ENCODE measurements at regions not wholly inside any gene's neighbourhood (a gene's known extent, or its start where the extent isn't known, plus 50 kb on each side); places are given as distances from the start of the nearest gene placed in this dataset.

GRCh38 chr14:53735916-53736315 is 220.7 kb downstream of the BMP4 start:
- DNase-seq, result no peak
- no peaks in the 10 kb centered on the region for H3K79me2 ChIP-seq (ENCODE audit: insufficient read depth, low read length)
- no peak overlapping the region for H2BK120ac ChIP-seq (ENCODE audit: low read depth, low read length, poor library complexity, severe bottlenecking)
- no peaks in the 10 kb centered on the region for H3K9me3 ChIP-seq (ENCODE audit: control insufficient read depth, low read depth, low read length)
- no peak overlapping the region for H2BK15ac ChIP-seq (ENCODE audit: low read depth, low read length)
- TF ChIP-seq, protein P1, sequence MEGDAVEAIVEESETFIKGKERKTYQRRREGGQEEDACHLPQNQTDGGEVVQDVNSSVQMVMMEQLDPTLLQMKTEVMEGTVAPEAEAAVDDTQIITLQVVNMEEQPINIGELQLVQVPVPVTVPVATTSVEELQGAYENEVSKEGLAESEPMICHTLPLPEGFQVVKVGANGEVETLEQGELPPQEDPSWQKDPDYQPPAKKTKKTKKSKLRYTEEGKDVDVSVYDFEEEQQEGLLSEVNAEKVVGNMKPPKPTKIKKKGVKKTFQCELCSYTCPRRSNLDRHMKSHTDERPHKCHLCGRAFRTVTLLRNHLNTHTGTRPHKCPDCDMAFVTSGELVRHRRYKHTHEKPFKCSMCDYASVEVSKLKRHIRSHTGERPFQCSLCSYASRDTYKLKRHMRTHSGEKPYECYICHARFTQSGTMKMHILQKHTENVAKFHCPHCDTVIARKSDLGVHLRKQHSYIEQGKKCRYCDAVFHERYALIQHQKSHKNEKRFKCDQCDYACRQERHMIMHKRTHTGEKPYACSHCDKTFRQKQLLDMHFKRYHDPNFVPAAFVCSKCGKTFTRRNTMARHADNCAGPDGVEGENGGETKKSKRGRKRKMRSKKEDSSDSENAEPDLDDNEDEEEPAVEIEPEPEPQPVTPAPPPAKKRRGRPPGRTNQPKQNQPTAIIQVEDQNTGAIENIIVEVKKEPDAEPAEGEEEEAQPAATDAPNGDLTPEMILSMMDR (conservative IDR thresholded peaks at IDR 0.05), result no peak
- H2BK20ac ChIP-seq (ENCODE audit: low read depth, low read length, poor library complexity, severe bottlenecking), result no peak overlapping the region
- H3K23ac ChIP-seq (ENCODE audit: insufficient read length, low read depth, low read length), result no peak overlapping the region
- no peak overlapping the region for H2BK5ac ChIP-seq (ENCODE audit: insufficient read length, low read length)
- WGBS (ENCODE audit: extremely low coverage, insufficient read length, low lambda C conversion rate), result no CpG with 5 or more reads among the region's 2 CpGs
- H2AK5ac ChIP-seq (ENCODE audit: insufficient read length, low read length), result no peak overlapping the region
- H3K14ac ChIP-seq (ENCODE audit: insufficient read depth, low read length), result no peak overlapping the region
- no peak overlapping the region for H4K91ac ChIP-seq (ENCODE audit: insufficient read length, low read depth, low read length)
- H3K36me3 Mint-ChIP-seq (ENCODE audit: insufficient read depth in 1 of 3, low read depth in 3 of 3), result peaks cover 0 to 3% (median 0%) of the 10 kb centered on the region in 3 experiments; a peak in 2 of 7 replicates
- H4K20me1 ChIP-seq (ENCODE audit: control insufficient read depth, insufficient read depth, insufficient read length), result no peaks in the 10 kb centered on the region
- no peak overlapping the region for H3K4me3 Mint-ChIP-seq
- no peak overlapping the region for H2BK12ac ChIP-seq (ENCODE audit: insufficient read length, low read depth, low read length)
- peaks cover 11 to 17% of the 10 kb centered on the region in 2 experiments for H3K4me1 Mint-ChIP-seq
- H3K27ac Mint-ChIP-seq, result no peak overlapping the region
- H3T11ph ChIP-seq (ENCODE audit: low read length), result no peak overlapping the region
- no peak overlapping the region for H3K27ac ChIP-seq (ENCODE audit: insufficient read length, low read depth, low read length)
- no peak overlapping the region for H3K4ac ChIP-seq (ENCODE audit: low read depth, low read length)
- H3K4me1 ChIP-seq (ENCODE audit: insufficient read depth, low read length), result no peaks in the 10 kb centered on the region
- no peak overlapping the region for H2AFZ ChIP-seq (ENCODE audit: low read length)
- no peak overlapping the region for H3K18ac ChIP-seq (ENCODE audit: insufficient read length, low read depth, low read length)
- H4K8ac ChIP-seq (replicated peaks; ENCODE audit: insufficient read length, low read depth, low read length), result no peak overlapping the region
- no peak overlapping the region for H3K4me2 ChIP-seq (ENCODE audit: insufficient read depth, insufficient read length, low read length)
- H3K23me2 ChIP-seq (ENCODE audit: insufficient read length, low read depth, low read length, poor library complexity, severe bottlenecking), result no peaks in the 10 kb centered on the region
- no peak overlapping the region for H3K9ac ChIP-seq (ENCODE audit: extremely low read depth, insufficient read length, low read length)
- H3K56ac ChIP-seq (ENCODE audit: insufficient read length, low read depth, low read length), result no peak overlapping the region
- no peaks in the 10 kb centered on the region for H3K27me3 ChIP-seq (ENCODE audit: insufficient read depth, low read length)
- no peaks in the 10 kb centered on the region for H3K27me3 Mint-ChIP-seq (ENCODE audit: low read depth)
- H3K9me3 Mint-ChIP-seq, result no peaks in the 10 kb centered on the region; a peak in 1 of 5 replicates
- H3K79me1 ChIP-seq (ENCODE audit: insufficient read depth, low read depth, low read length, poor library complexity, severe bottlenecking), result no peaks in the 10 kb centered on the region
- H4K5ac ChIP-seq (ENCODE audit: insufficient read length, low read depth, low read length), result no peak overlapping the region
